HG03571 (cell line): ENCODE measurements at regions not wholly inside any gene's neighbourhood (a gene's known extent, or its start where the extent isn't known, plus 50 kb on each side); places are given as distances from the start of the nearest gene placed in this dataset.
"Not testable (repeated sequence)": the region's sequence is repeated elsewhere in the genome, so short reads cannot be mapped to it uniquely, and the experiment has no call there.

ENCODE experiments used
- ATAC-seq: cut with Tn5 transposase; IDR thresholded peaks from one replicate; pipeline ENCODE4 v1.9.1; 2021; ENCODE audit not compliant: unreplicated experiment

GRCh38 chr18:55696811-55697210 lies 108.8 kb upstream of the TCF4 start:
- ATAC-seq, result no peak

GRCh38 chr18:55695091-55695490 lies 107.1 kb upstream of the TCF4 start:
- ATAC-seq, result no peak

GRCh38 chr18:55694291-55694690 lies 106.3 kb upstream of the TCF4 start:
- ATAC-seq, result no peak

GRCh38 chr18:55688030-55688429 lies 100.0 kb upstream of the TCF4 start:
- no peak for ATAC-seq

GRCh38 chr18:55687106-55687505 lies 99.1 kb upstream of the TCF4 start:
- no peak for ATAC-seq

GRCh38 chr18:55685638-55686037 lies 97.6 kb upstream of the TCF4 start:
- no peak for ATAC-seq

GRCh38 chr18:55672574-55673361 lies 84.8 kb upstream of the TCF4 start:
- ATAC-seq, result no peak

GRCh38 chr18:55665506-55665905 lies 77.5 kb upstream of the TCF4 start:
- no peak for ATAC-seq

GRCh38 chr18:55664758-55665400 lies 76.9 kb upstream of the TCF4 start:
- not testable (repeated sequence) for ATAC-seq

GRCh38 chr18:55663891-55664290 lies 75.9 kb upstream of the TCF4 start:
- no peak for ATAC-seq

GRCh38 chr18:55658598-55658997 lies 70.6 kb upstream of the TCF4 start:
- ATAC-seq, result no peak

- no peak for ATAC-seq
These were observed 69.8 kb upstream of the TCF4 start for GRCh38 chr18:55657572-55658331.

GRCh38 chr18:55654986-55655385 lies 67.0 kb upstream of the TCF4 start:
- ATAC-seq, result no peak

GRCh38 chr18:55651236-55651635 lies 63.2 kb upstream of the TCF4 start:
- ATAC-seq, result no peak

- ATAC-seq, result no peak
These were observed 62.4 kb upstream of the TCF4 start for GRCh38 chr18:55650363-55650870.

GRCh38 chr18:55647331-55647730 lies 59.3 kb upstream of the TCF4 start:
- ATAC-seq, result no peak

- ATAC-seq, result no peak
These were observed 54.2 kb upstream of the TCF4 start for GRCh38 chr18:55642191-55642590.

GRCh38 chr18:55641486-55641885 lies 53.5 kb upstream of the TCF4 start:
- no peak for ATAC-seq
